Activated T-cell treated with anti-CD3 and anti-CD28 coated beads for 24 hours (primary cell): ENCODE measurements at regions not wholly inside any gene's neighbourhood (a gene's known extent, or its start where the extent isn't known, plus 50 kb on each side); places are given as distances from the start of the nearest gene placed in this dataset.

Experiments used
- DNase-seq: peaks from one replicate; pipeline ENCODE4 v3.0.0-alpha.2; 2020; ENCODE audit warnings: low read depth

DNA sequence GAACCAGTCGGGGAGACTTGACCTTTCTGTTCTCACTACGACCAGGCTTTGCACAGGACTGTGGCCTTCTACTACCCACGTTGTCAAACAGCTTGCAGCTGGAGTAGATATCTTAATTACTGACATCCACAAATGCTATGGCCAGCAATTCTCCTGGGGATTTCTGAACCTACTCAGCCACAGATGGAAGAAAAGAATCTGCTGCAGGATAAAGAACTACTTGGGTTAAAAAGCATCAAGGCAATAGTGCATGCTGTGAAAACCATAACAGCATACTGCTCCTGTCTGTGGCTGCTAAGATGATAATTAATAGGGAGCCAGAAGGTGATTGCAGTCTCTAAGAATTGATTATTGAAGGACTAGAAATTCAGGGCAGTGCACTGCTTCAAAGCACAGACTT lies 859.2 kb upstream of the SEMA6D start:
- DNase-seq = no peak

GRCh38 chr15:46861796-46862195 lies 855.5 kb upstream of the SEMA6D start:
- no peak for DNase-seq

DNA sequence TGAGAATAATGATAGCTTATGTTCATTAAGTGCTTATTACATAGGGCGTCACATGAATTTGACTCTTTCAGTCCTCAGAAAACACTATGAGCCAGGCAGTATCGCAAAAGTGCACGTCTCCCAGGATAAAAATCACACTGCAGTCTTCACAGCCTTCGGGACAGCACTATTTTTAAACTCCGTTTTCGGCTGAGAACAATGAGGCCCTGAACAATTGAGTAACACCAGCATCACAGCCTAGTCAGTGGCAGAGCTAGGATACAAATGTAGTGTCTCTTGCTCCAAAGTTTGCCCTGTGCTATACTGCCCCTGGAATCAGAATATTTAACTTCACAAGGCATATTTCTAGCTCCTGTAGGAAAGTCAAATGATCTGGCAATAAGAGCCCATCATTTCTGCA lies 852.1 kb upstream of the SEMA6D start:
- DNase-seq = no peak

DNA sequence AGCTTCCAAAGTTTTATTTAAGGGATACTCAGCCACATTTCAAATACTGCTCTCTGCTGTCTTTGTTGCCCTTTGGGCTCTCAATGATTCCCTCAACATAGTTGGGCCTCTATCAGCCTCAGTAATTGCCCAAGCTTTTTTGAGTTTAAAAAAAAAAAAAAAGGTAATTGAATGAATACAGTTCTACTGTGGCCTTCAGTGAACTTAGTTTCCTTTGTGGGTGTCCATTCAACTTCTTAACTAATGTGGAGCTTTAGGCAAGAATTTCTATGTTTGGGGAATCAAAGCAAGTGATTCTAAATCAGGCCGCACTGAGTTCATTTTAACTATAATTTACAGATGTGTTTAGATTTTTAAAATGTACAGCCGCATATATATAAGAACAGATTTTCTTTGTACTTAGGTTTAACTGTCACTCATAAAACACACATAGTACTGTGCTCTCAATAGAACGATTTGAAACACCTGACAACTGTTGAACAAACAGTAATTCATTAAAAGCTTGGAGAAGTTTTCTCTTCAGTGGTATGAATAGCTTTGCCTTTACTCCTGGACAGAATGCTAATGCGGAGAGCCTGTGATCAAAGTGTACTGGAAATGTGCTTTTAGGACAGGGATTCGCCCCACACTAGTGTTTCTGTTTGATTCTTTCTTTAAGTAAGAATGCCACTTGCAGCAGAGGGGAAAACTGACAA lies 844.9 kb upstream of the SEMA6D start:
- no peak for DNase-seq

- DNase-seq = no peak
These were observed 844.3 kb upstream of the SEMA6D start for GRCh38 chr15:46872981-46873330.

GRCh38 chr15:46879032-46879770 lies 838.1 kb upstream of the SEMA6D start:
- no peak for DNase-seq

DNA sequence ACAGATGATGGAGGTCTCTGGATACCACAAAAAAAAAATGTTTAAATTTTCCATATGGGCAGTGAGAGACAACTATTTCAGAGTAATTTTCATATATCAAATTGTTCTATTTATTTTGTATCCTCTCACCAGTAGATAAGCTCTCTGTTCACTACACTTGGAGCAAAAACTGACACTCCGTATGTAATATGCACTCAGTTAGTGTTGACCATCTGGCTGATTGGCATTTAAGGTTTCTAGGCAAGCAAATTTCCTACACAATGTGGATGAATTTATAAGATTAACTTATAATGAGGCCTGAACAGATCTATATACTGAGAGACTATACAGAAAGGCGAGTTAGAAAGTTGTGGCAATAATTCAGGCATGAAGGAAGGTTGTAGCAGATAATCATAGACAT lies 836.5 kb upstream of the SEMA6D start:
- no peak for DNase-seq

DNA sequence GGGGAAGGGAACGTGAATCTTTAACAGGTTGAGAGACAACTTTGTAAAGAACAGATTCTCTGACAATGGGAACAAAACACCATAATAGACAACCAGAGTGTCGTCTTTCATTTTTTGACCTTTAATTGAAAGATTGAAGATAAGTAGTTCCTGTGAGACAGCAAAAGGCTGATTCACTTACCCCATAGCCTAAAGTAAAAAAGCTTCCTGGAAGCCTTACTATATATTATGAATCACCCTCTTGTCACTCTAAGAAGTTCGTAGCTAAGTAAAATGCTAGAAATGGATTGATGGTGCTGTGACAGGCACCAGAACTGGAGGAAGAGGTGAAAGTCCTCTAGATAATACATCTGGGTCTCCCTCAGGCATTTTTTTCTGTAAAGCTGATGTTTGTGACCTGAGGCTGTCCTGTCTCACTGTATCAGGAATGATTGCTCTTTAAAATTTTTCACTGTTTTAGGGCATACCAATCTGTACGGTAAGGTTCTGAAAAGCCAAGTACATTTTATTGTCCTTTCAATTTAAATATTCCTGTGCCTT lies 824.6 kb upstream of the SEMA6D start:
- DNase-seq = no peak

DNA sequence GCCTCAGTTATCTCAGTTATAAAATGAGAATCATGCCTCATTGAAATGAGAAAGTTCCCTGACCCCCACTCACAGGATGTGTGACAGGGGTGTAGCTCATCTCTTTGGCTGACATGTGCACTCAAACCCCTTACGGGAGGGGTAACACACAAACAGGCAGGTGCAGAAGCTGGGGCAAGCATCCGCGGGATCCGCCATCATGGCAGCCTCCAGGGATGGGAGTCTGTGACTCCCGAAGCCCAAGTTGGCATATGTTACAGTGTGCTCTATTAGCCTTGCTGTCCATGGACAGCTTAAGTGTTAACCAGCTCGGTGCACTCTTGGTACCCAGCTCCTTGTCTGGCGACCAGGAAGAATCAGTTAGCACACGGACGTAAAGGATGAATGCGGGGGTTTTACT lies 822.7 kb upstream of the SEMA6D start:
- no peak for DNase-seq

- DNase-seq = no peak
These were observed 820.0 kb upstream of the SEMA6D start for GRCh38 chr15:46897266-46897665.

- no peak for DNase-seq
These were observed 816.3 kb upstream of the SEMA6D start for GRCh38 chr15:46901001-46901400.

- no peak for DNase-seq
These were observed 799.5 kb upstream of the SEMA6D start for GRCh38 chr15:46917721-46918252.

GRCh38 chr15:46918462-46919140 lies 798.7 kb upstream of the SEMA6D start:
- DNase-seq = no peak

DNA sequence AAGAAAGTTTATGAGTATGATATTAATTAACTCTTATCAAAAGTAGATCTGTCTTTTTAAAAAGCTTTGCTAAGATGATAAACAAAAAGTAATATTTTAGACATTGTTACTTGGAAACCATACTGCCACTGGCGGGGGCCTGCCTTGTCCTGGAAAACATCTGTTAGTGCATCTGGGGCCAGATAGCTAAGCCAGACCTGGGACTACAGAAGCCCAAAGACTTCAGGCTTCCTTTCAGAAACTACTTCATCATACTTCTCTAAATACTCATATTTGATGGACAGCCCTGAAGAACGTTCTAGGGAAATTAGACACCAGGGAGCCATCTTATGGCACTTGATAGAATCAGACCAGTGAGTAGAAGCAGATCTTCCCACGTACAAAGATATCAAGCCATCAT lies 795.4 kb upstream of the SEMA6D start:
- no peak for DNase-seq

- no peak for DNase-seq
These were observed 786.9 kb upstream of the SEMA6D start for GRCh38 chr15:46930426-46930825.

DNA sequence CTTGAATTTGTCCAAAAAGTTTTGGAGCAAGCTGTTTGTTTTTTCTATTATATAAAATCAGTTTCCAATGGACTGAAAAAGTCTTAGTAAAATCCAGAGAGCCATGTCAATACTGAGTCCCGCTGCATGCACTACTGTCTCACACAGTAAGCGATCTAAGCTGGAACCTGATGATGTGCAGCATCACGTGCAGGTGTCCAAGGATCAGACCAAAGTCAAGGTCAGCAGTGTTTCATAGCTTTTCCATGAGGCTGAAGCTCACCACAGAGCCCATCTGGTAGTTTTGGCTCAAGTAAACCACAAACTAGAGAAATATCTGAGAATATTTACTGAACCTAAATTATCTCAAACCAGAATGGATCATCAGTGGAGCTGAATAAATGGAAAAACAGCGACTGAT lies 784.0 kb upstream of the SEMA6D start:
- no peak for DNase-seq

GRCh38 chr15:46934851-46935250 lies 782.5 kb upstream of the SEMA6D start:
- no peak for DNase-seq

GRCh38 chr15:46938169-46938568 lies 779.1 kb upstream of the SEMA6D start:
- no peak for DNase-seq

DNA sequence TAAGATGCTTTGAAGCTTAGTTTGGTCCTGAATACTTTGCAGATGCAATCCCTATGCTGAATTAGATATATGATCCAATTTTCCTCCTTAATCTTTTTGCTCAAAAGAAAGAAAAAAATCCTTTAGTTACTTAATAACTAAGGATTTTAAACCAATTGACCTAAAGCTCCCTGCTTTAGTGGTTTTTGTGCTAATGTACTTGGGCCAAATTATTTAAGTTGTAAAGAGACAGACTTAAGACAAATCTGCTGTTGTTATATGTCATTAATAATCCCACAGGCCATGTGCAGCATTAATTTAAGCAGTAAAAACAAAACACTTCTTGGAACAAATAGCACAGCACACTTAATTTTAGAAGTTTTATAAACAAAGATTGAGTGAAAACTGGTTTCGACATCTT lies 776.1 kb upstream of the SEMA6D start:
- DNase-seq = no peak

DNA sequence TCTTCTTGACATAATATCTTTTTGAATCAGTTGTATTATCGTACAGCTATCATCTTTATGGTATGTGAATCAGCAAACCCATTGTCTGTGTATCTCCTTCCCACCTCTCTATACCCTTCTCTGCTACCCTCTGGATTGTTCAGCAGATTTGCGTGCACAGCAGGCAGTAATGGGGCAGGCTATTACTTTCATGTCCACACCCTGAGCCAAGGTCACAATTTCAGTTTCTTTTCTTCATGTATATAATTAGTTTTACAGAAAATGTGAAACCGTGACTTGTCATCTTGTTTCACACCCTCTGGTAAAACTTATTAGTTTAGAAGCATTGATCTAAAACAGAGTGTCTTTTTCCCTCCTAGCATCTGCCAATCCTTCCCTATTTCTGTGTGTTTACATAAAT lies 770.4 kb upstream of the SEMA6D start:
- no peak for DNase-seq

DNA sequence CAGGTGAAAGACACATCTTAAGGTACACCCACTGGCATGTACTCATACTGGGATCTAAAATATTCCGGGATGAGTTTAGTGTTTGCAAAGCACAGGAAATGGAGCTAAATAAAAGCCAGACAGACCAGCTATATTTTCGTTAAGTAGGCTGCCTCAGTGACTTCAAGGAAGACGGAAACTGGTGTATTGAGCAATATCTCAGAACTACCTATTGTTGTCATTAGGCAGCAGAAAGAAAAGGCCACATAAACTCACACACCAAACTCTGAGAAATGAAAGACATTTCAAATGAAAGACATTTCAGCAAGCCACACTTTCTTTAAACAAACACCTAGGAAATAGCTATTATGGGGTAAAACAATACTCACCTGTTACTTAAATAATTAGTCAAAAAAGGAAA lies 761.7 kb upstream of the SEMA6D start:
- DNase-seq = no peak

- DNase-seq = no peak
These were observed 760.8 kb upstream of the SEMA6D start for GRCh38 chr15:46956456-46956855.

DNA sequence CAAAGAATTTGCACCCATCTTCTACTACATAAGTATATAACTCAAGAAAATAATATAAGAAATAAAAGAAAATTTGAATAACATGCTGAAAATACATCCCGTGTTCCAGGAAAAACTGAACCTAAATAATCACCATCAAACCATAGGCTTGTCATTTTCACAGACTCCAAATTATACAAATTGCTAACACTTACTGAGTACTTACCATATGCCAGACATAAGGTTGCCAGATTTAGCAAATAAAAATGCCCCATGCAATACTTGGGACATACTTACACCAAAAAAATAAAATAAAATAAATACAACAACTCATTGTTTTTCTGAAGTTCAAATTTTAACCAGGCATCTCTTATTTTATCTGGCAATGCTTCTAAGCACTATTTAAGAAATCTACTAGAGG lies 760.4 kb upstream of the SEMA6D start:
- no peak for DNase-seq
